ENCODE measurements at regions not wholly inside any gene's neighbourhood (a gene's known extent, or its start where the extent isn't known, plus 50 kb on each side); places are given as distances from the start of the nearest gene placed in this dataset.

DNA sequence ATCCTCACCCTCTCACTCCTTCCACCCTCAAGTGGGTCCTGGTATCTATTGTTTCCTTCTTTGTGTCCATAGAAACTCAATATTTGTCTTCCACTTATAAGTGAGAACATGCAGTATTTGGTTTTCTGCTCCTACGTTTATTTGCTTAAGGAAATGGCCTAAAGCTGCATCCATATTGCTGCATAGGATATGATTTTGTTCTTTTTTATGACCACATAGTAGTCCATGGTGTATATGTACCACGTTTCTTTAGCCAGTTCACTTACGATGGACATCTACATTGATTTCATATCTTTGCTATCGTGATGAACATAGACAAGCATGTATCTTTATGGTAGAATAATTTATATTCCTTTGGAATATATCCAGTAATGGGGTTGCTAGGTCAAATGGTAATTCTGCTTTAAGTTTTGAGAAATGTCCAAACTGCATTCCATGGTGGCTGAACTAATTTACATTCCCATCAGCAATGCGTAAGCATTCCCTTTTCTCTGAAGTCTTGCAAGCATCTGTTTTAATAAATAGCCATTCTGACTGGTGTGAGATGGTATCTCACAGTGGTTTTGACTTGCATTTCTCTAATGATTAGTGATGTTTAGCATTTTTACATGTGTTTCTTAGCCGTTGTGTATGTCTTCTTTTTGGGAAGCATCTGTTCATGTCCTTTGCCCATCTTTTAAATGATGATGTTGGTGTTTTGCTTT, 650.2 kb downstream of the ZNF385D start:
- BruUV-seq (replicated peaks), result no TSS peak
- TF ChIP-seq, protein P1, sequence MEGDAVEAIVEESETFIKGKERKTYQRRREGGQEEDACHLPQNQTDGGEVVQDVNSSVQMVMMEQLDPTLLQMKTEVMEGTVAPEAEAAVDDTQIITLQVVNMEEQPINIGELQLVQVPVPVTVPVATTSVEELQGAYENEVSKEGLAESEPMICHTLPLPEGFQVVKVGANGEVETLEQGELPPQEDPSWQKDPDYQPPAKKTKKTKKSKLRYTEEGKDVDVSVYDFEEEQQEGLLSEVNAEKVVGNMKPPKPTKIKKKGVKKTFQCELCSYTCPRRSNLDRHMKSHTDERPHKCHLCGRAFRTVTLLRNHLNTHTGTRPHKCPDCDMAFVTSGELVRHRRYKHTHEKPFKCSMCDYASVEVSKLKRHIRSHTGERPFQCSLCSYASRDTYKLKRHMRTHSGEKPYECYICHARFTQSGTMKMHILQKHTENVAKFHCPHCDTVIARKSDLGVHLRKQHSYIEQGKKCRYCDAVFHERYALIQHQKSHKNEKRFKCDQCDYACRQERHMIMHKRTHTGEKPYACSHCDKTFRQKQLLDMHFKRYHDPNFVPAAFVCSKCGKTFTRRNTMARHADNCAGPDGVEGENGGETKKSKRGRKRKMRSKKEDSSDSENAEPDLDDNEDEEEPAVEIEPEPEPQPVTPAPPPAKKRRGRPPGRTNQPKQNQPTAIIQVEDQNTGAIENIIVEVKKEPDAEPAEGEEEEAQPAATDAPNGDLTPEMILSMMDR (IDR thresholded peaks at IDR 0.05; ENCODE audit: unreplicated experiment), result no peak
- intact Hi-C loops (cut with micrococcal nuclease), result no loop called here
- ChIA-PET CTCF (no interaction called here), POLR2A (no interaction called here)
- Mint-ChIP-seq H3K4me1 (ENCODE audit: insufficient read depth, unreplicated experiment) (no peaks in the 10 kb centered on the region), H3K9me3 (ENCODE audit: unreplicated experiment) (peaks cover 4% of the 10 kb centered on the region), H3K27ac (ENCODE audit: low read depth, unreplicated experiment) (no peak overlapping the region), H3K27me3 (ENCODE audit: insufficient read depth, unreplicated experiment) (no peaks in the 10 kb centered on the region), H3K36me3 (ENCODE audit: insufficient read depth, unreplicated experiment) (no peaks in the 10 kb centered on the region), H3K4me3 (ENCODE audit: unreplicated experiment) (no peak overlapping the region)
- no peak for DNase-seq (ENCODE audit: unreplicated experiment)

DNA sequence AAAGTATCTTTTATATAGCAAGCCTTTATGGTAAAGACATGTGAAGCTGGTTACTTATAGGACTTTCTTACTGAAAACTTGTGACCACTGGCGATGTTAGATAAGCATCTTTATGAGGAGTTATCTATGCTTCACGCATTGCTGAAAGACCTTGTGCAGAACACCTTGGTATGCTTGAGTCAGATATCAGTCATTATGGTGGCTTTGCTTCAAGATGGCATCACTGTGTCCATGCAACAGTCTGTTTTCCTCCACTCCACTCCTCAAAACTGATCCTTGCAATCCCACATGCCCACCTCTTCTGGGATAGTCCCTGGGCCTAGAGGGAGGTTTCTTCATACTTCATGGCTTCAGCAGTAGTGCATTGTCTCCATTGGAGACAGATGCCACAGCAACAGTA, 656.3 kb downstream of the ZNF385D start:
- CTCF ChIA-PET, result no interaction called here
- DNase-seq (ENCODE audit: unreplicated experiment), result no peak
- no peaks in the 10 kb centered on the region for H3K9me3 Mint-ChIP-seq (ENCODE audit: unreplicated experiment)
- no peak overlapping the region for H3K27ac Mint-ChIP-seq (ENCODE audit: low read depth, unreplicated experiment)
- no peak overlapping the region for H3K4me3 Mint-ChIP-seq (ENCODE audit: unreplicated experiment)
- POLR2A ChIA-PET, result no interaction called here
- intact Hi-C loops (cut with micrococcal nuclease), result no loop called here
- no peaks in the 10 kb centered on the region for H3K27me3 Mint-ChIP-seq (ENCODE audit: insufficient read depth, unreplicated experiment)
- no TSS peak for BruUV-seq (replicated peaks)
- H3K4me1 Mint-ChIP-seq (ENCODE audit: insufficient read depth, unreplicated experiment), result no peaks in the 10 kb centered on the region
- TF ChIP-seq, protein P1 (IDR thresholded peaks at IDR 0.05; ENCODE audit: unreplicated experiment), result no peak
- no peaks in the 10 kb centered on the region for H3K36me3 Mint-ChIP-seq (ENCODE audit: insufficient read depth, unreplicated experiment)

DNA sequence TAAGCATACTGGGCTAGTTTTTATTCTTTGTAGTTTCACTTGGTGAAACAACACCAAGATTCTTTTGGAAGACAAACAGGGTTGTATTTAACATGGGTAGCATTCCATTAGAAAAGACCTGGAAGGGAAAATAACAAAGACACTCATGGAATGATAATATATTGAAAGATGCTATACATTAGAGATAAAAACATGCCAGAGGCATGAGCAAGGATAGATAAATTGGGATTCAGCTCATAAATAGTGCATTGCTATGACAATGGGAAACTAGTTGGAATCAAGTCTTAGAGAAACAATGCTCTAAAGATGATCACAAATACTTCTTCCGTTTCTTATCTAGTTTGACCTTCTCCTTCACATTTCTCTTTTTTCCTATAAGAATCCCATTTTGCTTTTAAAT, 677.4 kb downstream of the ZNF385D start:
- intact Hi-C loops (cut with micrococcal nuclease), result no loop called here
- Mint-ChIP-seq H3K27ac (ENCODE audit: low read depth, unreplicated experiment) (no peak overlapping the region), H3K27me3 (ENCODE audit: insufficient read depth, unreplicated experiment) (no peaks in the 10 kb centered on the region), H3K9me3 (ENCODE audit: unreplicated experiment) (no peaks in the 10 kb centered on the region), H3K4me3 (ENCODE audit: unreplicated experiment) (no peak overlapping the region), H3K4me1 (ENCODE audit: insufficient read depth, unreplicated experiment) (no peaks in the 10 kb centered on the region), H3K36me3 (ENCODE audit: insufficient read depth, unreplicated experiment) (no peaks in the 10 kb centered on the region)
- ChIA-PET CTCF (no interaction called here), POLR2A (no interaction called here)
- DNase-seq (ENCODE audit: unreplicated experiment), result no peak
- BruUV-seq (replicated peaks), result no TSS peak
- TF ChIP-seq, protein P1 (IDR thresholded peaks at IDR 0.05; ENCODE audit: unreplicated experiment), result no peak

DNA sequence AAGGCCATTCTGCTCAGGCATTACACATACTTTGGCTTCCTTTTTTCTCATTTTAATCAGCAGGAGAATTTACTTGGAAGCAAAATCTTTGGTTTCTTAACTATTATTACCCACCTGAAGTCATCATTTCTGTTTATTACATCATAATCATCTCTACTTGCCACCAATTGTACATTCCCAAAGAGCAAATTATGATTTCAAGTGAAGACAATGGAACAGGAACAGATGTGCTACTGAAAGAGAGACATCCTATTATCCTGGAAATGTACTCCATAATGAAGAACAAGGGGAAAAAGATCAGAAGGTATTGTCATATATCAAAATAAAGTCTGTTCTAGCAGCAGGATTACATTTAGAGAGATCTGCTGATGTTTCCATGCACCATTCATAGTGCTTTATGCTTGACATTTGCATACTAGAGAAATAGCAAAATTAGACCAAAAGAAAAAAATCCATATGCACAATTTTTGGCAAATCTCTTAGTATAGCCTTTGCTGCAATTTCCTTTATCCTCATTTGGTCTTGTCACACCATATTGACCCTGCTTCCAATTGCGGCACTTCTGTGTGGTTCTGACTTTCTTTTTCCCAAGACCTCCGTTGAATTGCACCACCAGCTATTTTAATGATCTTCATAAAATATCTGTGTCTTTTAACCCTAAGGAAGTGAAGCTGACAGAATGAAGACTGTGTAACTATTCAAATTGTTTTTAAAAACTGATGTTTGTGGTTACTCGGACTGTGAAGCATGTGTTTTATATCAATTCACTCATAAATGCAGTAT, 683.8 kb downstream of the ZNF385D start:
- BruUV-seq (replicated peaks), result no TSS peak
- ChIA-PET CTCF (no interaction called here), POLR2A (interaction anchor here (0.6 kb wide), 1 partner anchor 20 kb away, joined by 3 read pairs; no protein-coding TSS in a partner anchor)
- Mint-ChIP-seq H3K4me3 (ENCODE audit: unreplicated experiment) (no peak overlapping the region), H3K36me3 (ENCODE audit: insufficient read depth, unreplicated experiment) (no peaks in the 10 kb centered on the region), H3K4me1 (ENCODE audit: insufficient read depth, unreplicated experiment) (no peaks in the 10 kb centered on the region), H3K9me3 (ENCODE audit: unreplicated experiment) (no peaks in the 10 kb centered on the region), H3K27me3 (ENCODE audit: insufficient read depth, unreplicated experiment) (no peaks in the 10 kb centered on the region), H3K27ac (ENCODE audit: low read depth, unreplicated experiment) (no peak overlapping the region)
- TF ChIP-seq, protein P1 (IDR thresholded peaks at IDR 0.05; ENCODE audit: unreplicated experiment), result no peak
- no peak for DNase-seq (ENCODE audit: unreplicated experiment)
- intact Hi-C loops (cut with micrococcal nuclease), result no loop called here
